ENCODE measurements at regions not wholly inside any gene's neighbourhood (a gene's known extent, or its start where the extent isn't known, plus 50 kb on each side); places are given as distances from the start of the nearest gene placed in this dataset.

GRCh38 chr5:143987264-143987663 lies 175.3 kb downstream of the HMHB1 start:
- Histone ChIP-seq H3K36me3 (no peaks in the 10 kb centered on the region), H3K9me3 (no peaks in the 10 kb centered on the region), H3K4me1 (peaks cover 5 to 20% (median 9%) of the 10 kb centered on the region in 4 donors), H3K27ac (no peak overlapping the region), H3K27me3 (no peaks in the 10 kb centered on the region), H3K4me3 (no peak overlapping the region)
- TF ChIP-seq CTCF (IDR thresholded peaks at IDR 0.05) (no peak), POLR2AphosphoS5 (IDR thresholded peaks at IDR 0.05) (no peak), EP300 (IDR thresholded peaks at IDR 0.05; ENCODE audit: low read depth) (no peak), POLR2A (IDR thresholded peaks at IDR 0.05) (no peak)
- WGBS, 2 donors (ENCODE audit: low coverage in 1 of 2) = 89 to 100% methylated on average over 2 of the region's 2 CpGs
- in situ Hi-C loops (cut with MboI; ENCODE audit: low pct_ligation_motif_present in 1 of 4, low pct_unique_long_range_greater_than_20kb in 1 of 4, low sequenced_read_pairs in 3 of 4) (no loop called here), intact Hi-C loops (cut with DNase I; ENCODE audit: low total_unique reads) (no loop called here)
- DNase-seq = no peak

GRCh38 chr5:143987751-143988560 lies 176.0 kb downstream of the HMHB1 start:
- DNase-seq = no peak
- WGBS, 2 donors (ENCODE audit: low coverage in 1 of 2) = 76 to 100% methylated on average over 1 to 3 of the region's 3 CpGs
- Histone ChIP-seq H3K9me3 (no peaks in the 10 kb centered on the region), H3K4me3 (no peak overlapping the region), H3K36me3 (no peaks in the 10 kb centered on the region), H3K27me3 (no peaks in the 10 kb centered on the region), H3K27ac (no peak overlapping the region), H3K4me1 (peaks cover 5 to 20% (median 9%) of the 10 kb centered on the region in 4 donors)
- TF ChIP-seq EP300 (IDR thresholded peaks at IDR 0.05; ENCODE audit: low read depth) (no peak), POLR2AphosphoS5 (IDR thresholded peaks at IDR 0.05) (no peak), CTCF (IDR thresholded peaks at IDR 0.05) (no peak), POLR2A (IDR thresholded peaks at IDR 0.05) (no peak)
- intact Hi-C loops (cut with DNase I; ENCODE audit: low total_unique reads) = no loop called here
- in situ Hi-C loops (cut with MboI; ENCODE audit: low pct_ligation_motif_present in 1 of 4, low pct_unique_long_range_greater_than_20kb in 1 of 4, low sequenced_read_pairs in 3 of 4) = no loop called here

GRCh38 chr5:143992496-143992895 lies 178.0 kb downstream of the YIPF5 start:
- TF ChIP-seq POLR2AphosphoS5 (IDR thresholded peaks at IDR 0.05) (no peak), CTCF (IDR thresholded peaks at IDR 0.05) (no peak), EP300 (IDR thresholded peaks at IDR 0.05; ENCODE audit: low read depth) (no peak), POLR2A (IDR thresholded peaks at IDR 0.05) (no peak)
- 66 to 67% methylated on average over 1 of the region's 1 CpG for WGBS, 2 donors (ENCODE audit: low coverage in 1 of 2)
- H3K27me3 ChIP-seq = no peaks in the 10 kb centered on the region
- intact Hi-C loops (cut with DNase I; ENCODE audit: low total_unique reads) (no loop called here), in situ Hi-C loops (cut with MboI; ENCODE audit: low pct_ligation_motif_present in 1 of 4, low pct_unique_long_range_greater_than_20kb in 1 of 4, low sequenced_read_pairs in 3 of 4) (no loop called here)
- no peak for DNase-seq
- no peak overlapping the region for H3K27ac ChIP-seq
- no peak overlapping the region for H3K4me3 ChIP-seq
- H3K4me1 ChIP-seq = no peaks in the 10 kb centered on the region
- H3K9me3 ChIP-seq = no peaks in the 10 kb centered on the region
- no peaks in the 10 kb centered on the region for H3K36me3 ChIP-seq

- in situ Hi-C loops (cut with MboI; ENCODE audit: low pct_ligation_motif_present in 1 of 4, low pct_unique_long_range_greater_than_20kb in 1 of 4, low sequenced_read_pairs in 3 of 4) = no loop called here
- H3K4me1 ChIP-seq = no peaks in the 10 kb centered on the region
- no peaks in the 10 kb centered on the region for H3K9me3 ChIP-seq
- TF ChIP-seq EP300 (IDR thresholded peaks at IDR 0.05; ENCODE audit: low read depth) (no peak), POLR2A (IDR thresholded peaks at IDR 0.05) (no peak), POLR2AphosphoS5 (IDR thresholded peaks at IDR 0.05) (no peak), CTCF (IDR thresholded peaks at IDR 0.05) (no peak)
- DNase-seq = no peak
- no peak overlapping the region for H3K27ac ChIP-seq
- no peaks in the 10 kb centered on the region for H3K27me3 ChIP-seq
- H3K4me3 ChIP-seq = no peak overlapping the region
- intact Hi-C loops (cut with DNase I; ENCODE audit: low total_unique reads) = no loop called here
- no peaks in the 10 kb centered on the region for H3K36me3 ChIP-seq
Measured at GRCh38 chr5:144002876-144003275, 167.6 kb downstream of the YIPF5 start.
